PC-3 (cell line): ENCODE measurements at regions not wholly inside any gene's neighbourhood (a gene's known extent, or its start where the extent isn't known, plus 50 kb on each side); places are given as distances from the start of the nearest gene placed in this dataset.

Source experiments
- ATAC-seq: fragments of 200-7000 bp; cut with Tn5 transposase; 2 replicates; pipeline ENCODE4 v1.9.1; 2020; ENCODE audit warnings: mild to moderate bottlenecking, moderate library complexity
- BruUV-seq: library from RNA; stranded (reverse); fragments of 400-500 nt; replicated peaks from 2 replicates; lab custom pipeline; 2021; lab: Mats Ljungman, UMichigan
- CTCF ChIA-PET: fragments of 300-600 bp; sonication (Branson Sonifier 250); formaldehyde crosslinking; loops from one replicate; lab custom pipeline; 2022; ENCODE audit warnings: antibody characterized with exemption; lab: Charles Lee
- POLR2A ChIA-PET: fragments of 300-600 bp; sonication (Branson Sonifier 250); formaldehyde crosslinking; loops from one replicate; lab custom pipeline; 2022; ENCODE audit warnings: antibody characterized with exemption; ENCODE audit not compliant: unreplicated experiment; lab: Charles Lee
- DNase-seq: peaks from one replicate; pipeline ENCODE4 v3.0.0-alpha.2; 2015
- H2AFZ ChIP-seq: fragments of 300-600 bp; sonication (generic); 2 replicates; pipeline ENCODE4 v1.6.0; 2016; ENCODE audit warnings: antibody characterized with exemption, low read length
- H3F3A ChIP-seq: fragments of 300-600 bp; sonication (generic); one replicate; pipeline ENCODE4 v1.6.0; 2017; ENCODE audit warnings: antibody characterized with exemption, low read length, control low read depth, mild to moderate bottlenecking; ENCODE audit not compliant: unreplicated experiment
- H3K27ac ChIP-seq: fragments of 300-600 bp; sonication (generic); 2 replicates; pipeline ENCODE4 v1.5.1; 2016; ENCODE audit warnings: mild to moderate bottlenecking, low read length
- H3K27me3 ChIP-seq: fragments of 300-600 bp; sonication (generic); 2 replicates; pipeline ENCODE4 v1.6.1; 2016; ENCODE audit warnings: low read length, mixed read lengths
- H3K36me3 ChIP-seq: fragments of 300-600 bp; sonication (generic); 2 replicates; pipeline ENCODE4 v1.6.1; 2016; ENCODE audit warnings: low read depth, mixed run types, low read length, mixed read lengths
- H3K4me1 ChIP-seq: fragments of 300-600 bp; sonication (generic); 2 replicates; pipeline ENCODE4 v1.5.1; 2016; ENCODE audit warnings: low read length; ENCODE audit not compliant: insufficient read depth
- H3K4me2 ChIP-seq: fragments of 300-600 bp; sonication (generic); 2 replicates; pipeline ENCODE4 v1.6.0; 2016; ENCODE audit warnings: low read length
- H3K4me3 ChIP-seq: fragments of 300-600 bp; sonication (generic); 2 replicates; pipeline ENCODE4 v1.5.1; 2016; ENCODE audit warnings: mild to moderate bottlenecking, low read length, mixed read lengths
- H3K79me2 ChIP-seq: fragments of 300-600 bp; sonication (generic); 2 replicates; pipeline ENCODE4 v1.6.1; 2017; ENCODE audit warnings: low read length, mixed read lengths
- H3K9ac ChIP-seq: fragments of 300-600 bp; sonication (generic); 2 replicates; pipeline ENCODE4 v1.6.0; 2016; ENCODE audit warnings: mild to moderate bottlenecking, low read length
- H3K9me2 ChIP-seq: fragments of 300-600 bp; sonication (generic); replicated peaks from 2 replicates; pipeline ENCODE4 v1.6.1; 2016; ENCODE audit warnings: mixed run types, low read length, mixed read lengths
- H3K9me3 ChIP-seq: fragments of 300-600 bp; sonication (generic); 2 replicates; pipeline ENCODE4 v1.6.1; 2016; ENCODE audit warnings: low read length, mixed read lengths
- H4K20me1 ChIP-seq: fragments of 300-600 bp; sonication (generic); 2 replicates; pipeline ENCODE4 v1.6.1; 2016; ENCODE audit warnings: low read length, mixed read lengths
- EZH2 ChIP-seq: fragments of 300-600 bp; sonication (generic); IDR thresholded peaks from one replicate; pipeline ENCODE4 v1.6.1; 2017; ENCODE audit warnings: antibody characterized with exemption, mild to moderate bottlenecking, low read length; ENCODE audit not compliant: unreplicated experiment
- EZH2phosphoT487 ChIP-seq: fragments of 300-600 bp; sonication (generic); IDR thresholded peaks from 2 replicates; pipeline ENCODE4 v1.6.1; 2018; ENCODE audit warnings: mild to moderate bottlenecking, antibody characterized with exemption, low read length, borderline replicate concordance
- intact Hi-C: fragments of 100-400 bp; cut with micrococcal nuclease; formaldehyde crosslinking; loops from 2 replicates; pipeline ENCODE4 v1.9.0; 2023
- TF ChIP-seq, protein P1 (sequence below): fragments of 300-600 bp; sonication (generic); conservative IDR thresholded peaks from 2 replicates; pipeline ENCODE4 v1.5.1; 2017; ENCODE audit warnings: antibody characterized with exemption, low read depth, mild to moderate bottlenecking, low read length

DNA sequence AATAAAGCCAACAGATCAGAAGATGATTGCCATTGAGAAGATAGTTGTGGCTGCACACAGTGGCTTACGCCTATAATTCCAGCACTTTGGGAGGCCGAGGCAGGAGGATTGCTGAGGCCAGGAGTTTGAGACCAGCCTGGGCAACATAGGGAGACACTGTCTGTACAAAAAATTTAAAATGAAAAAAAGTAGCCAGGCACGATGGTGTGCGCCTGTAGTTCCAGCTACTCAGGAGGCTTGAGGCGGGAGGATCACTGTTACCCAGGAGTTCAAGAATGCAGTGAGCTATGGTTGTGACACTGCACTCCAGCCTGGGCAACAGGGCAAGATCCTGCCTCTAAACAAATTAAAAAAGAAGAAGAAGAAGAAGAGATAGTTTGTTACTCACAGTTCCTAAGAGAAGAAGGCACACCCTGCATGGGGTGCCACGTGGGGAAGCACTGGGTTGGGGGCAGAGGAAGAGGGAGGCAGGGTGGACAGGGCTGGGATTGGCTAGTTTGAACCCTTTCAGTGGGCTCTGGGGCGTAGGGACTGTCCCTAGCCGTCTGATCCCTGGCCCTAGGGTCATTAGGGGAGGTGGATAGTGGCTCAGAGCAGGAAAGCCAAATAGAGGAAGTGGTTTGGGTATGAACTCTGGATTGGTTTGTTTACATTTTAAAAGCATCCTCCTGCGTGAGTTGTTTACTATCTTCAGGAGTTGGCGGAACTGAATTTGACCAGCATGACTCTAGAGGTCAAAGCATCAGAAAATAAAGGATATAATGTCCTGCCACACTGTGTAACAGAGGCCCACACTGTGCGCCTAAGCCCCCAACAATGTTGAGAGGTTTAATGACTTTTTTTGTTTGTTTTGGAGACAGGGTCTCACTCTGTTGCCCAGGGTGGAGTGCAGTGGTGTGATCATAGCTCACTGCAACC lies 60.5 kb upstream of the MEDAG start:
- Histone ChIP-seq H3K9me2 (no peaks in the 10 kb centered on the region), H3K4me3 (no peak overlapping the region), H3K27me3 (no peaks in the 10 kb centered on the region), H3K36me3 (no peaks in the 10 kb centered on the region), H3K27ac (no peak overlapping the region), H3K4me2 (no peak overlapping the region), H3F3A (no peaks in the 10 kb centered on the region), H3K9me3 (no peaks in the 10 kb centered on the region), H4K20me1 (no peaks in the 10 kb centered on the region), H3K9ac (no peak overlapping the region), H3K79me2 (no peaks in the 10 kb centered on the region), H2AFZ (no peak overlapping the region), H3K4me1 (no peaks in the 10 kb centered on the region)
- DNase-seq (no peak), ATAC-seq (peak; percentile 24; the same call in 1 of the 2 replicates)
- TF ChIP-seq, protein P1, sequence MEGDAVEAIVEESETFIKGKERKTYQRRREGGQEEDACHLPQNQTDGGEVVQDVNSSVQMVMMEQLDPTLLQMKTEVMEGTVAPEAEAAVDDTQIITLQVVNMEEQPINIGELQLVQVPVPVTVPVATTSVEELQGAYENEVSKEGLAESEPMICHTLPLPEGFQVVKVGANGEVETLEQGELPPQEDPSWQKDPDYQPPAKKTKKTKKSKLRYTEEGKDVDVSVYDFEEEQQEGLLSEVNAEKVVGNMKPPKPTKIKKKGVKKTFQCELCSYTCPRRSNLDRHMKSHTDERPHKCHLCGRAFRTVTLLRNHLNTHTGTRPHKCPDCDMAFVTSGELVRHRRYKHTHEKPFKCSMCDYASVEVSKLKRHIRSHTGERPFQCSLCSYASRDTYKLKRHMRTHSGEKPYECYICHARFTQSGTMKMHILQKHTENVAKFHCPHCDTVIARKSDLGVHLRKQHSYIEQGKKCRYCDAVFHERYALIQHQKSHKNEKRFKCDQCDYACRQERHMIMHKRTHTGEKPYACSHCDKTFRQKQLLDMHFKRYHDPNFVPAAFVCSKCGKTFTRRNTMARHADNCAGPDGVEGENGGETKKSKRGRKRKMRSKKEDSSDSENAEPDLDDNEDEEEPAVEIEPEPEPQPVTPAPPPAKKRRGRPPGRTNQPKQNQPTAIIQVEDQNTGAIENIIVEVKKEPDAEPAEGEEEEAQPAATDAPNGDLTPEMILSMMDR: no peak
- TF ChIP-seq EZH2: no peak
- TF ChIP-seq EZH2phosphoT487: no peak
- CTCF ChIA-PET: no interaction called here
- POLR2A ChIA-PET: no interaction called here
- intact Hi-C loops: no loop called here
- no TSS peak for BruUV-seq

DNA sequence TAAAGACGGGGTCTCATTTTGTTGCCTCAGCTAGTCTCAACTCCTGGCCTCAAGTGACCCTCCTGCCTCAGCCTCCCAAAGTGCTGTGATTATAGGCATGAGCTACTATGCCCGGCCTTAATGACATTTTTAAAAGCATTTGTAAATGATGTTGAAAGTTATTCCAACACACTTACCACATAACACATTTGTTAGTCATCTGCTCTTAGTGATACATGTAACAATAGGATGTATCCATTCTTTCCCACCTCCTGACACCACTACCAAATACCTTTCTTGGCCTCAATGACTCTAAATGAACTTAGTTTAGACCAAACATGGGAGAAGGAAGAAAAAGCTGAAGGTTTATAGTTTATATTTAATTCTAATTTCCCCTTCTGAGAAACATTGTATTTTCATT lies 59.8 kb upstream of the MEDAG start:
- Histone ChIP-seq H3K9me3 (no peaks in the 10 kb centered on the region), H3K36me3 (no peaks in the 10 kb centered on the region), H3K4me3 (no peak overlapping the region), H3K9me2 (no peaks in the 10 kb centered on the region), H3K27ac (no peak overlapping the region), H3K4me2 (no peak overlapping the region), H3F3A (no peaks in the 10 kb centered on the region), H3K9ac (no peak overlapping the region), H4K20me1 (no peaks in the 10 kb centered on the region), H2AFZ (no peak overlapping the region), H3K79me2 (no peaks in the 10 kb centered on the region), H3K4me1 (no peaks in the 10 kb centered on the region), H3K27me3 (no peaks in the 10 kb centered on the region)
- POLR2A ChIA-PET: no interaction called here
- TF ChIP-seq, protein P1: no peak
- TF ChIP-seq EZH2: no peak
- TF ChIP-seq EZH2phosphoT487: no peak
- no peak for DNase-seq
- ATAC-seq: no peak
- BruUV-seq: no TSS peak
- intact Hi-C loops: no loop called here
- CTCF ChIA-PET: no interaction called here

DNA sequence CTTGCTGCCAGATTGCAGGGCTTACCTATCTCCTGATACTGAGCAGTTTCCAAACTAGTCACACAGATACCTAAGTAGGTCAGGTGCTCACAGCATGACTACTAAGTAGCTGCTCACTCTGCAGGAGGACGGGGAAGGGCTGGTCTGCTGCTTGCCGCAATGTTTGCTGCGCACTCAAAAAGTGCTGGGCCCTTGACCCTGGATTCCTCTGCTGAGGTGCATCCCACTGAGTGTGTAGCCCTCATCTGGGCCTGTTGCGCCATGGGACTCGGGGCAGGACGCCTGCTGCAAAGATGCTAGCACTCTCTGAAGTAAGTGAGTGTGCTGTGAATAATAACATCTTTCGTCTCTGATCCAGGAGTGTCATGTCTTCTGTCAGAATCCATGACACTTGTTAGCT lies 59.2 kb upstream of the MEDAG start:
- intact Hi-C loops: no loop called here
- Histone ChIP-seq H3K4me2 (no peak overlapping the region), H4K20me1 (no peaks in the 10 kb centered on the region), H3F3A (no peaks in the 10 kb centered on the region), H2AFZ (no peak overlapping the region), H3K27ac (no peak overlapping the region), H3K9me2 (no peaks in the 10 kb centered on the region), H3K9me3 (no peaks in the 10 kb centered on the region), H3K4me1 (no peaks in the 10 kb centered on the region), H3K36me3 (no peaks in the 10 kb centered on the region), H3K4me3 (no peak overlapping the region), H3K27me3 (no peaks in the 10 kb centered on the region), H3K79me2 (no peaks in the 10 kb centered on the region), H3K9ac (no peak overlapping the region)
- ChIA-PET CTCF (no interaction called here), POLR2A (no interaction called here)
- TF ChIP-seq, protein P1: no peak
- no peak for TF ChIP-seq EZH2
- no peak for TF ChIP-seq EZH2phosphoT487
- no peak for ATAC-seq
- BruUV-seq: no TSS peak
- DNase-seq: no peak
